ENCODE measurements at regions not wholly inside any gene's neighbourhood (a gene's known extent, or its start where the extent isn't known, plus 50 kb on each side); places are given as distances from the start of the nearest gene placed in this dataset.

DNA sequence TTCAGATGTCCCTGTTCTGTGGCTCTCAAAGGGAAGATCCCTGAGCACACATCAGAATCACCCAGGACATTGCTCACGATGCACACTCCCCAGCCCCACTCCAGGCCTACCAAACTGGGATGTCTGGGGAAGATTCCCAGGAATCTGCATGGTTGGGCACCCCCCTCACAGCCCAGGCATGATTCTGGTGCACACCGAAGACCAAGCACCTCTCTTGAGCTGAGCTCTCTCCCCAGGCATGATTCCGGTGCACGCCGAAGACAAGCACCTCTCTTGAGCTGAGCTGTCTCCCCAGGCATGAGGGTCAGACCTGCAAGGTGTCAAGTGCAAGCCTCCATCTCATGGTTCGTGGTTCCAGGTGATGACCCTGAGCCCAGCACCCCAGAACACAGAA is 112.2 kb upstream of the MEF2A start:
- in situ Hi-C loops (cut with MboI), result no loop called here
- 0 out of 3 replicates have a peak, but pooled peaks cover 2% of the 10 kb centered on the region for H3K9me3 ChIP-seq (replicated peaks; ENCODE audit: control insufficient read depth, insufficient read depth, low read length)
- H3K36me3 ChIP-seq (ENCODE audit: control insufficient read depth in 2 of 2, insufficient read depth in 2 of 2, low read length in 1 of 2), result no peaks in the 10 kb centered on the region
- ChIA-PET RAD21 (ENCODE audit: unreplicated experiment) (interaction anchor here (1.0 to 1.7 kb wide), 3 partner anchors 49 to 108 kb away, joined by 3 to 7 read pairs (median 4); no protein-coding TSS in a partner anchor), CTCF (interaction anchor here (0.6 kb wide), 1 partner anchor 181 kb away, joined by 3 read pairs; no protein-coding TSS in a partner anchor), SMC1A (ENCODE audit: uncharacterized antibody, unreplicated experiment) (interaction anchor here (0.9 to 1.6 kb wide), 3 partner anchors 46 to 53 kb away, joined by 3 to 5 read pairs (median 3); no protein-coding TSS in a partner anchor), POLR2A (interaction anchor here (1.1 kb wide), 1 partner anchor 111 kb away, joined by 3 read pairs; no protein-coding TSS in a partner anchor)
- no peak overlapping the region for H3K9ac ChIP-seq (ENCODE audit: control insufficient read depth, insufficient read depth, low read length)
- H4K20me1 ChIP-seq (ENCODE audit: control insufficient read depth, insufficient read depth), result no peaks in the 10 kb centered on the region
- ATAC-seq (no peak), DNase-seq (ENCODE audit: low read depth, low spot score) (no peak), FAIRE-seq (no peak)
- BruUV-seq (replicated peaks), result no TSS peak
- H3K27me3 ChIP-seq (replicated peaks in 1 of 2; ENCODE audit: control insufficient read depth in 2 of 2, insufficient read depth in 2 of 2, low read length in 1 of 2), result no peaks in the 10 kb centered on the region; a peak in 1 of 4 replicates
- H2AFZ ChIP-seq (ENCODE audit: control insufficient read depth, low read depth, low read length), result no peak overlapping the region
- no peaks in the 10 kb centered on the region for H3K79me2 ChIP-seq (ENCODE audit: control insufficient read depth, insufficient read depth, low read length)
- H3K27ac ChIP-seq (ENCODE audit: control insufficient read depth, insufficient read depth), result no peak overlapping the region
- WGBS (ENCODE audit: insufficient coverage, insufficient replicate concordance, low lambda C conversion rate, missing lambda C conversion rate), result 88% methylated on average over 6 of the region's 6 CpGs
- no peak overlapping the region for H3K4me2 ChIP-seq (ENCODE audit: control insufficient read depth, insufficient read depth)
- intact Hi-C loops (cut with micrococcal nuclease; ENCODE audit: unreplicated experiment), result loop anchor here (2.0 kb wide), 1 partner anchor 51 kb away; no protein-coding TSS in a partner anchor
- TF ChIP-seq, protein P1, sequence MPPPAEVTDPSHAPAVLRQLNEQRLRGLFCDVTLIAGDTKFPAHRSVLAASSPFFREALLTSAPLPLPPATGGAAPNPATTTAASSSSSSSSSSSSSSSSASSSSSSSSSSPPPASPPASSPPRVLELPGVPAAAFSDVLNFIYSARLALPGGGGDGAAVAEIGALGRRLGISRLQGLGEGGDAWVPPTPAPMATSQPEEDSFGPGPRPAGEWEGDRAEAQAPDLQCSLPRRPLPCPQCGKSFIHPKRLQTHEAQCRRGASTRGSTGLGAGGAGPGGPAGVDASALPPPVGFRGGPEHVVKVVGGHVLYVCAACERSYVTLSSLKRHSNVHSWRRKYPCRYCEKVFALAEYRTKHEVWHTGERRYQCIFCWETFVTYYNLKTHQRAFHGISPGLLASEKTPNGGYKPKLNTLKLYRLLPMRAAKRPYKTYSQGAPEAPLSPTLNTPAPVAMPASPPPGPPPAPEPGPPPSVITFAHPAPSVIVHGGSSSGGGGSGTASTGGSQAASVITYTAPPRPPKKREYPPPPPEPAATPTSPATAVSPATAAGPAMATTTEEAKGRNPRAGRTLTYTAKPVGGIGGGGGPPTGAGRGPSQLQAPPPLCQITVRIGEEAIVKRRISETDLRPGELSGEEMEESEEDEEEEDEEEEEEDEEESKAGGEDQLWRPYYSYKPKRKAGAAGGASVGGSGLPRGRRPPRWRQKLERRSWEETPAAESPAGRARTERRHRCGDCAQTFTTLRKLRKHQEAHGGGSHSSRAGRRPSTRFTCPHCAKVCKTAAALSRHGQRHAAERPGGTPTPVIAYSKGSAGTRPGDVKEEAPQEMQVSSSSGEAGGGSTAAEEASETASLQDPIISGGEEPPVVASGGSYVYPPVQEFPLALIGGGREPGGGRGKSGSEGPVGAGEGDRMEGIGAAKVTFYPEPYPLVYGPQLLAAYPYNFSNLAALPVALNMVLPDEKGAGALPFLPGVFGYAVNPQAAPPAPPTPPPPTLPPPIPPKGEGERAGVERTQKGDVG (CRISPR knock-in tag; IDR thresholded peaks at IDR 0.05), result no peak
- TF ChIP-seq ASH2L (IDR thresholded peaks at IDR 0.05; ENCODE audit: borderline replicate concordance, low read depth), result no peak
- no peak for TF ChIP-seq SMAD1 (IDR thresholded peaks at IDR 0.05; ENCODE audit: low read depth, partially characterized antibody)
- H3K4me3 ChIP-seq, result no peak overlapping the region
- peaks cover 18% of the 10 kb centered on the region for H3K4me1 ChIP-seq (ENCODE audit: control insufficient read depth, insufficient read depth, low read length)
